ENCODE measurements at regions not wholly inside any gene's neighbourhood (a gene's known extent, or its start where the extent isn't known, plus 50 kb on each side); places are given as distances from the start of the nearest gene placed in this dataset.
"Not testable (repeated sequence)": the region's sequence is repeated elsewhere in the genome, so short reads cannot be mapped to it uniquely, and the experiment has no call there.

DNA sequence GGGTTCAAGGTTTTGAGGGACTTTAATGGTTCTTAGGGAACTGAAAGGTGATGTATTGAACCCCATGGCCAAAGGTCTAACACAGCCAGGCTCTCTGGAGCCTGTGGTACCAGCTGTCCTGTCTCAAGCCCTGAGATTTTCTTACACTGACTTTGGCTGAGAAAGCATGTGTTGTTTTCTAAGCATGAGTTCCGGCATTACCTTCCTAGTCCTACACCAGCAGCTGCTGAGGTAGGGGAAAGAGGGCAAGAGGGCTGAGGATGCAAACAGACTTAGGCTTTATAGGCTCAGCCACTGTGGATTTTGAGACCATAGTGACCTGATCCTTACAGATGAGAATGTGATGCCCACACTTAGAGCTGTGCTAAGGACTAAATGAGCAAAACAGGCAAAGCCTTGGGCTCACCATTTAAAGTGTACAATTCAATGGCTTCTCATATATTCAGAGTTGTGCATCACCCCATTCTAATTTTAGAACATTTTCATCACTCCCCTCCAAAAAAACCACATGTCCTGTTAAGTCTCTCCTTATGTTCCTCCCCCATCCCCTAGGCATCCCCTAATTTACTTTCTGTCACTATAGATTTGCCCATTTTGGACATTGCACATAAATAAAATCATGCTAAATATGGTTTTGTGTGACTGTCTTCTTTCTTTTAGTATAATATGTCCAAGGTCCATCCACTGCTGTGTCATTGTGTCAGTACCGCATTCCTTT, 99.7 kb upstream of the OTOS start:
- no peak for DNase-seq (ENCODE audit: low spot score)

DNA sequence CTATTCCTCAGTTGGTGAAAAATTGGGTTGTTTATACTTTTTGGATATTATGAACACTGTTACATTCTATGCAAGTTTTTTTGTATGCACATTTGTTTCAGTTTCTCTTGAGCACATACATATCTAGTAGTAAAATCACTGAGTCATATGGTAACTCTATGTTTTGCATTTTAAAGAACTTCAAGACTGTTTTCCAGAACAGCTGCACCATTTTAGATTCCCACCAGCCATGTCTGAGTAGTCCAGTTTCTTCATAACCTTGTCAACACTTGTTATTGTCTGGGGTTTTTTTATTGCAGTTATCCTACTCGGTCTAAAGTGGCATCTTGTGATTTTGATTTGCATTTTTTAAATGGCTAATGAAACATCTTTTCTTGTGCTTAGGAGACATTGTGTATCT, 100.3 kb upstream of the OTOS start:
- DNase-seq (ENCODE audit: low spot score) = no peak

GRCh38 chr2:240241572-240241971, 101.1 kb upstream of the OTOS start:
- DNase-seq (ENCODE audit: low spot score) = no peak

- DNase-seq (ENCODE audit: low spot score) = not testable (repeated sequence)
Observed at GRCh38 chr2:240243049-240243448, 102.6 kb upstream of the OTOS start.

DNA sequence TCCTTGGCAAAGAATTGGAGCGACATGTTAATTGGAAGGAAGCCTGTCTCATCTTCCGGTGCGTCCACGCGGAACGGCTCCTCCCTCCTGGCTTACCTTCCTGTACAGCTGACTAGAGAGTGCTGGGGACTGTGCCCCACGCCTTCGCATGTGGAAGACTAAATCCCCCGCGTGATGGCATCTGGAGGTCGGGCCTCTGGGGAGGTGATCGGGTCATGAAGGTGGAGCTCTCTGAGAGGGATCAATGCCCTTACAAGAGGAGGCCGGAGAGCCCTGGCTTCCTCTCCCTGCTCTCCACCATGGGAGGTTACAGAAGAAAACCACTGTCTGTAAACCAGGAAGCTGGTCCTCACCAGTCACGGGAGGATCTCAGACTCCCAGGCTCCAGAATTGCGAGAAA, 104.1 kb upstream of the OTOS start:
- no peak for DNase-seq (ENCODE audit: low spot score)

DNA sequence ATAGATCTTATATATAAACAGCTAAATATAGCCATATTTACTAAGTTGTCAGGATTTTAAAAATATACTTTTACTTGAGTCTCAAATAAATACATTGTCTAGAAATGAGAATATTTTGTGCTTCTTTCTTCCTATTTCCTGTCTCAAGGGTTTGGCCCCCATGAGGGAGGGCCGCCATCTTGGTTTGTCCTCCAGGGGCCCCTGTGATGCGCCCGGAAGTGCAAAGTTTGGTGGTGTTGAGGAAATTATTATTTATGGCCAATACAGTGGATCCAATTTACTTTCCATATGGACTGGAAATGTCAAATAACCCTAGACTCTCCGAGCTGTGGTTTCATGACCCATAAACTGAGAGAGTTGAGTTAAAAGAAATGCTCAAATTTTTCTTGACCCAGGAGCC, 104.7 kb upstream of the OTOS start:
- no peak for DNase-seq (ENCODE audit: low spot score)

DNA sequence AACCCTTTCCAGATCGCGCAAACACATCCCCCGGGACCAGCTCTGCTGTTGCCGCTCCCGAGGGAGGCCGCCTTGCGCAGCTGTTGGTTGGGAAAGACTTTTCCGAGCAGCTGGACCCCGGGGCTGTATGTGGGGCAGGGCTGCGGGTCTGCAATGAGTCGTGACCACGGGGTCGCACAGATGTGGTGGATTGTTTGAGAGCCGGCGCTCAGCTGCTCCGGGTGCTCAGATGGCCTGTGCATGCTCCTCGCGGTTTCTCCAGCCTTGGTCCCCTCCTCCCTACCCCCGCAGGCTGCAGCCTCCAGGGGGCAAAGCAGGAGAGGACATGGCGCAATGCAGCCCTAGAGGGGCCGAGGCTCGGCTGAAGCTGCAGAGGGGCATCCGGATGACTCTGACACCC, 105.2 kb upstream of the OTOS start:
- DNase-seq (ENCODE audit: low spot score) = no peak

DNA sequence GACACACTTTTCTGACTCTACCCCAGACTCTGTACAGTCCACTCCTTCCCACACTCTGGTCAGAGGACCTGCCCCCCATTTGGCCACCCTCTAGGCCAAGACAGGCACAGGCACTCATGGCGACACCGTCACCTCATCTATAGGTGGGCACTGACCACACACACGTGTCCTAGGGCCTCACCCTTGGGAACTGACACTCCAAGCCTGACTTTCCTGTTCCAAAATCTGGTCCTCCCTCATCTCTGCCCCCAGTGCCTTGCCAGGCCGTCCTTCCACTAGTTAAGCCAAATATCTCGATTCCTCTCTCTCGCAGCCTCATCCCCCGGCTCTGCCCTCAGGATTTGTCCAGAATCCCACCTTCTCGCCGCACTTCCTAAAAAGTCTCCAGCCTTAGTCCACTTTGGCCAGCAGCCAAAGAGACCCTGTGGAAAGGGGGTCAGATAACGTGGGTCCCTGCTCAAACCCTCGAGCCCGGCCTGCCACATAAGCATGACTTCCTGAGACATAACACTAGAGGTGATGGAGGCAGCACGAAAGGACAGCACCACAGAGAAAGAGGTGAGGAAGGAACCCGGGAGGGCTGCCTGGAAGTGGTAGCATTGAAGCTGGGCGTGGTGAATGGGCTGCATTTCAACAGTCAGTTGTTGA, 105.8 kb upstream of the OTOS start:
- DNase-seq (ENCODE audit: low spot score) = no peak

DNA sequence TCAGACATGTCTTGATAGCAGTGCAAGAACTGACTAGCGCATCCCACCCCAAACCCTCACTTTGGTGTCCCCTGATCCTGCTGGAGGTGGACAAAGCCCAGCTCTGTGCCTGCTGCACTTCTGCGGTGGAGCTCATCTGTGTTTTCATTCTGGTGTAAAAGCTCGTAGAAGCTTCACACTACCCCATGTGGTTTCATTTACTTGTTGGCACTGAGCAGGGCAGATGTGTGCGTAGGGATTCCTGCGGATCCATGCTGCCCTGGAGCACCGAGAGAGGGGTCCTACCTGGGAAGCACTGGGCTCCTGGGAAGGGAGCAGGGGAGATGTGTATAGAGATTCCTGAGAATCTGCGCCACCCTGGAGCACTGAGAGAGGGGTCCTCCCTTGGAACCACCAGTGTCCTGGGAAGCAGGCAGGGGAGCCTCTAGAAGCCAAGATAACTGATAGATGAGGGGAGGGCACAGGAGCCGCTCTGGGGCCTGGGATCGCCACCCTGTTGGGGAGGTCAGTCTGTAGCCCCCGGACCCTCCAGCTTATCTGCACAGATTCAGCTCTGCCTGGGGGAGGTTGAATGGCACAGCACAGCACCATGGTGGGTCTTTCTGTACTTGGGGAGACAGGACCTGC, 106.9 kb upstream of the OTOS start:
- DNase-seq (ENCODE audit: low spot score) = no peak

- DNase-seq (ENCODE audit: low spot score) = no peak
Observed at GRCh38 chr2:240247868-240248720, 107.6 kb upstream of the OTOS start.

DNA sequence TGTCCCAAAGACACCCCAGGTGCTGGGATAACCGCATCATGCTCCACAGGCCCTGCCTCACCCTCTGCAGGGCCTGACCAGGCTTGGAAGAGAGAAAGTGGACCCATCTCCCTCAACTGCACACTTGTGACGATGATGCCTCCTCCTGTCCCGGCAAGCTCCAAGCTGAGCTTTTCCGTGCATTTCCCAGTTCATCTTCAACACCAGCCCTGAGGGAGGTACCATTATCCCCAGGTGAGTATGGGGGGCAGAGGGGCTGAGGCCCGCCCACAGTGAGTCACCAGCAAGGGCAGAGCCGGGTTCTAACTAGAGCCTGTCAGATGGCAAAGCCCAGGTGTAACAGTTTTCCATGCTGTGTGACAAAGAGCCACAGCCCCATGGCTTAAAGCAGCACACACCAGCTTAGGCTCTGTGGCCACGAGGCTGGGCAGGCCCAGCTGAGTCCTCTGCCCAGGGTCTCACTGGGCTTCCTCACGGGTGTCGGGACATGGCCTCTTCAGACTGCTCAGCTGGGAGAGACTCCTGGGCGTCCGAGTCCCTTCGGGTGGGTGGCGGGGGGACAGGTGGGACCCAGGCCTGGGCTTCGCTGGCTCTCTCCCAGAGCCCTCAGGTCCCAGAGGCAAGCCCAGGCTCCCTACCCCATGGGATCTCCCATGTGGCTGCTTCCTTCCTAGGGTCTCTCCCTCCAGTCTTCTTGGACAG, 108.4 kb upstream of the OTOS start:
- DNase-seq (ENCODE audit: low spot score) = no peak

DNA sequence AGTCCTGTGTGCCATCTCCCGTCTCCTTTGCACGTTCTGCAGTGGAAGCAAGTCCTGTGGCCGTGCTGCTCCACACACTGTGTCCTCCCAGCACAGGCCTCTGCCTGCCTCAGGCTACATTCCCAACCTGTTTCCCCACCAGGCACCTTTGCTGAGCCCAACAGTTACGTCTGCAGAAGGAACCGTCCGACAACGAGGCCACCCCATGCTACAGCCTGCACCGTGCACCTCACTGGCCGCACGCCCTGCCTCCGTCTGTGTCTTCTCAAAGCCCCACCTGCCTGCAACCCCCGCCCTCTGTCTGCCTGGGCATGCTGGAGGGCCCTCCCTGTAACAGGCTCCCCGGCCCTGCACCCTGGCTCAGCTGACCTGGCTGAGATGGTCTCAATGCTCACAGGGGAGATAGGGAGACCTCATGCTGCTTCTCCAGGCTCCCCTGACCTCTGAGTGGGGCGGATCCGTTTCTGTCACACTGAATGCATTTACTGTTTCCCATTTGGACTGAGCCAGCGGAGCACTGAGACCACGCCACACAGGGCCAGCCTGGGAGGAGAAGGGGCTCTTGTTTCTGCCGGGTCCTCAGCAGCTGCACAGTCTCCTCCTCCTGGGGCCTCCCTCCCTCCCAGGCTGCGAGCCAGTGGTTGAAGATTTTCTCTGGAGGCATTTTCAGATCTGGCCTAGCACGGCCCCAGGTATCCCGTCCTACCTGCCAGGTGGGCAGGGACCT, 109.1 kb upstream of the OTOS start:
- DNase-seq (ENCODE audit: low spot score) = no peak

DNA sequence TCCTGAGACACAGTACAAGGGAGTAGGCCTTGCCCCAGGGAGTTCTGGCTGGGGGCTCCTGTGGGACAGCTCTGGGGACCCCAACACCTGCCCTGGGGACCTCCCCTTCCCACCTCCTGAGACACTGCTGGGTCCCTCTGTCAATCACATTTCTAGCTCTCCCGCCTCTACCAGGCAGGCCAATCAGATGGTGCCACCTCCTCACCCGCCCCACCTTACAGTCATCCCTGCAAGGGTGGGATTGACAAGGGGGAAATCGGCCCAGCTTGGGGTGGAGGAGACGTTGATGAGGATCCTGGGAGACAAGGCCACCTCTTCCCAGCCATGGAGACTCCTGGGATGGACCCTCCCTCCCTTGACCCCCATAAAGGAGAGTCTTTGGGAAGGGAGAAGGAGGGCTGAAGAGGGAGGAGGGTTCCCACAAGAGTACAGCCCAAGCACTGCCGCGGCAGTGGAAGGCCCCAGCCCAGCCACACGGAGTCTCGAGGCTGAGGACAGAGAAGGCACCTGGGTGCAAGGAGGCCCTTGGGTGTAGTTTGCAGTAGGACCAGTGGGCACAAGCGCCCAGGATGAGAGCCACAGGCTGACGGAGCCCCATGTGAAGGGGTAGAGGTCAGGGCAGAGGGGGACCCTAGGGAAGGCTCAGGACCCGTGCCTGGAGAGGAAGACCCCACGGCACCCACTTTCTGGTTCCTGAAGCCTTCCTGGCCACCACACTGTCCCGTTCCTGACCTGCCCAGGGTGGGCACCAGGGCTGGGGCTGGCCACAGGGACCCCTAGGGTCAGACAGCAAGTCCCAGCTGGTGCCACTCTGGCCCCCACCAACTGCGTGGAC, 109.9 kb upstream of the OTOS start:
- no peak for DNase-seq (ENCODE audit: low spot score)

DNA sequence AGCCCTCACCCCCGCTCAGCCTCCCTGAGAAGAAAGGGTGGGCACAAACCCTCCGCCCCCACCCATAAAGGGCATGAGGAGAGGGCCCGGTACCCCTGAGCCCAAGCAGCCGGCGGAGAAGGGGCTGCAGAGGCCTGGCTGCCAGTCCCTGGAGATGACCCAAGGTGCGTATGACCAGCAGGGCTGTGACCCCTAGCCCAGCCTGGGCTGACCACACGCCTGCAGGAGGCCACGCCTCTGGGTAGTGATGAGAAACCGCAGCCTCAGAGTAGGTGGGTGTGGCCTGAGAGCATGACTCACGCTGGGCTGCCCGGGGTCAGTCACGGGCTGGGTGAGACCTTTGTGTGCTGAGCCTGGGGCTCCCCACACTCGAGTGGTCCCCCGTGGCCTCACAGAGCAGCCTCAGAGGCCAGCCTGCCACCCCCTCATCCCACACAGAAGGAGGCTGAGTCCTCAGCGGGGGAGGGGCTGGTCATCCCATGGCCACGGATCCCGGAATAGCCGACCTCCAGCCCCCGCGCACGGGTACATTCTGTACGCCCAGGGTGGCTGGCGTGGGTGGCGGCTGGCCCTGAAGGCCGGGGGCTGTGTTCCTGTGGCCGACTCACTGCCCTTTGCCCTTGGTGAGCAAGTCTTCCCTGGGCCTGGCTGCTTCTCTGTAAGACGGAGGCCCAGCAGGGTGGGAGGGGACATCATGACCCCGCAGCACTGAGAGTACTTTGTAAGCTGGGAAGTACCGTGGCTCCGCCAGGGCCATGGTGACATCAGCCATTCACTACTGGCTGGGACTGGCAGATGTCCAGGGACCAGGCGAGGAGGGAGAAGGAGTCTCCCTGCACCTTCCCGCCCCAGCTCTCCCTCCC, 110.8 kb upstream of the OTOS start:
- no peak for DNase-seq (ENCODE audit: low spot score)

DNA sequence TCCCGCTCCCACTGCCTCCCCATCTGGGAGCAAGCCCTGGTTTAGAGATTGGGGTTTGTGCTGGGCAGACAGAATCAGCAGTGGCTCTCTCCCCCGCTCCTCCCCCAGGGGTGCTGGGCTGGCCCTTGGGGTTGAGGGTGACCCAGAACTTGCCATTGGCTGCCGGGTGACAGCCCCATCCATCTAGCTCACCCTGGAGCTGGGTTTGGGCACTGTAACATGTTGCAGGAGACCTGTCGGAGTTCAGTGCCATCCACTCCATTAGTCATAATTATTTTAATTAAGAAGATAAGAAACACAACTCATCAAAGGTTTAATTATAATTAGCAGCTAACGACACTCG, 111.4 kb upstream of the OTOS start:
- DNase-seq (ENCODE audit: low spot score) = no peak

- no peak for DNase-seq (ENCODE audit: low spot score)
Observed at GRCh38 chr2:240252191-240252871, 111.9 kb upstream of the OTOS start.

- DNase-seq (ENCODE audit: low spot score) = no peak
Observed at GRCh38 chr2:240252872-240253511, 112.5 kb upstream of the OTOS start.

GRCh38 chr2:240253583-240254145, 113.2 kb upstream of the OTOS start:
- DNase-seq (ENCODE audit: low spot score) = no peak
